SK-N-SH treated with all-trans-retinoic acid at 6 μM for 48 hours (cell line): ENCODE measurements at regions not wholly inside any gene's neighbourhood (a gene's known extent, or its start where the extent isn't known, plus 50 kb on each side); places are given as distances from the start of the nearest gene placed in this dataset.

Source experiments
- ATAC-seq: fragments of 200-7000 bp; cut with Tn5 transposase; 3 replicates; pipeline ENCODE4 v1.9.1; 2020; ENCODE audit warnings: mild to moderate bottlenecking, moderate library complexity
- ARNTL ChIP-seq: fragments of 450-650 bp; formaldehyde crosslinking; IDR thresholded peaks from 2 replicates; pipeline ENCODE4 v1.5.0; 2020; ENCODE audit warnings: low read depth, mild to moderate bottlenecking, moderate library complexity, borderline replicate concordance
- BACH2 ChIP-seq: fragments of 250-450 bp; sonication (Bioruptor Pico); IDR thresholded peaks from 2 replicates; pipeline ENCODE4 v1.9.0; 2021; ENCODE audit warnings: mild to moderate bottlenecking, borderline replicate concordance
- CSDC2 ChIP-seq: fragments of 250-450 bp; sonication (Bioruptor Pico); IDR thresholded peaks from 2 replicates; pipeline ENCODE4 v1.5.0; 2020; ENCODE audit warnings: mild to moderate bottlenecking, moderate library complexity
- GLIS3 ChIP-seq: fragments of 250-450 bp; sonication (Bioruptor Pico); IDR thresholded peaks from 2 replicates; pipeline ENCODE4 v1.5.0; 2020; ENCODE audit warnings: mild to moderate bottlenecking, moderate library complexity
- ISL1 ChIP-seq: fragments of 250-450 bp; sonication (Bioruptor Pico); IDR thresholded peaks from 2 replicates; pipeline ENCODE4 v2.1.2; 2022; ENCODE audit warnings: mild to moderate bottlenecking, moderate library complexity
- OSR1 ChIP-seq: fragments of 250-450 bp; sonication (Bioruptor Pico); IDR thresholded peaks from 2 replicates; pipeline ENCODE4 v1.8.0; 2022; ENCODE audit warnings: moderate library complexity, mild to moderate bottlenecking, inconsistent platforms
- PPARA ChIP-seq: fragments of 250-450 bp; sonication (Bioruptor Pico); IDR thresholded peaks from 2 replicates; pipeline ENCODE4 v1.5.0; 2020; ENCODE audit warnings: mild to moderate bottlenecking, borderline replicate concordance
- TCF4 ChIP-seq: fragments of 250-450 bp; sonication (Bioruptor Pico); IDR thresholded peaks from 2 replicates; pipeline ENCODE4 v1.8.0; 2021; ENCODE audit warnings: mild to moderate bottlenecking, moderate library complexity, borderline replicate concordance
- ZC3H10 ChIP-seq: fragments of 250-450 bp; sonication (Bioruptor Pico); IDR thresholded peaks from 2 replicates; pipeline ENCODE4 v1.5.1; 2021; ENCODE audit warnings: mild to moderate bottlenecking, moderate library complexity
- ZFP3 ChIP-seq: fragments of 250-450 bp; sonication (Bioruptor Pico); IDR thresholded peaks from 2 replicates; pipeline ENCODE4 v1.5.0; 2020; ENCODE audit warnings: mild to moderate bottlenecking, moderate library complexity
- ZFP30 ChIP-seq: fragments of 450-650 bp; formaldehyde crosslinking; IDR thresholded peaks from 2 replicates; pipeline ENCODE4 v1.5.0; 2022; ENCODE audit warnings: mild to moderate bottlenecking, moderate library complexity
- ZNF565 ChIP-seq: fragments of 450-650 bp; formaldehyde crosslinking; conservative IDR thresholded peaks from 2 replicates; pipeline ENCODE4 v1.5.0; 2020; ENCODE audit warnings: low read depth, mild to moderate bottlenecking, moderate library complexity
- ZNF70 ChIP-seq: fragments of 450-650 bp; formaldehyde crosslinking; IDR thresholded peaks from 2 replicates; pipeline ENCODE4 v1.5.0; 2020; ENCODE audit warnings: mild to moderate bottlenecking, moderate library complexity
- ZNF8 ChIP-seq: fragments of 450-650 bp; formaldehyde crosslinking; IDR thresholded peaks from 2 replicates; pipeline ENCODE4 v1.5.0; 2020; ENCODE audit warnings: mild to moderate bottlenecking, moderate library complexity
- TF ChIP-seq, protein P1 (sequence below): fragments of 250-450 bp; sonication (Bioruptor Pico); IDR thresholded peaks from 2 replicates; pipeline ENCODE4 v1.8.0; 2020; ENCODE audit warnings: mild to moderate bottlenecking, moderate library complexity, borderline replicate concordance
- TF ChIP-seq, protein P2 (sequence below): fragments of 250-450 bp; sonication (Bioruptor Pico); IDR thresholded peaks from 2 replicates; pipeline ENCODE4 v1.5.1; 2021; ENCODE audit warnings: mild to moderate bottlenecking, moderate library complexity
- TF ChIP-seq, protein P3 (sequence below): fragments of 250-450 bp; sonication (Bioruptor Pico); IDR thresholded peaks from 2 replicates; pipeline ENCODE4 v1.5.0; 2020; ENCODE audit warnings: mild to moderate bottlenecking, moderate library complexity
- TF ChIP-seq, protein P4 (sequence below): fragments of 250-450 bp; sonication (Bioruptor Pico); IDR thresholded peaks from 2 replicates; pipeline ENCODE4 v1.8.0; 2021; ENCODE audit warnings: low read depth, mild to moderate bottlenecking, moderate library complexity, borderline replicate concordance
- TF ChIP-seq, protein P5 (sequence below): fragments of 250-450 bp; sonication (Bioruptor Pico); IDR thresholded peaks from 2 replicates; pipeline ENCODE4 v1.5.1; 2020; ENCODE audit warnings: low read depth, mild to moderate bottlenecking, moderate library complexity

DNA sequence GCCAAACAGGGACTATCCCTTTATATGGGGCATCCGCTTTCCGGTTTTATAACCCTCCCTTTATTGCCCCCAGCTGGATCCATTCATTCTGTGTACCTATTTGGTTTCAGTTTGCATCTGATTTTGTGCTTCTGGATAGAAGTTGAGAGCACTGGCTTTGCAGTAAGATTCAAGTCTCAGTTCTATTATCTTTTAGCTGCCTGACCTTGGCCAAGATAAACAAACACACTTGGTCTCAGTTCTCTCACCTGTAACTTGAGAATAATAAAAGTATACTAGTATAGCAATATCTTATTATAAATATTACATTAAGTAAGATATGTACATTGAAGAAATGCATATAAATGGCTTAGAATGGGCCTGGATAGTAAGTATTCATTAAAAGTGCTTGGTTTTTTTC, 182.4 kb upstream of the TSHZ2 start:
- no peak for ATAC-seq
- TF ChIP-seq ISL1 (CRISPR knock-in tag) = no peak
- TF ChIP-seq, protein P1, sequence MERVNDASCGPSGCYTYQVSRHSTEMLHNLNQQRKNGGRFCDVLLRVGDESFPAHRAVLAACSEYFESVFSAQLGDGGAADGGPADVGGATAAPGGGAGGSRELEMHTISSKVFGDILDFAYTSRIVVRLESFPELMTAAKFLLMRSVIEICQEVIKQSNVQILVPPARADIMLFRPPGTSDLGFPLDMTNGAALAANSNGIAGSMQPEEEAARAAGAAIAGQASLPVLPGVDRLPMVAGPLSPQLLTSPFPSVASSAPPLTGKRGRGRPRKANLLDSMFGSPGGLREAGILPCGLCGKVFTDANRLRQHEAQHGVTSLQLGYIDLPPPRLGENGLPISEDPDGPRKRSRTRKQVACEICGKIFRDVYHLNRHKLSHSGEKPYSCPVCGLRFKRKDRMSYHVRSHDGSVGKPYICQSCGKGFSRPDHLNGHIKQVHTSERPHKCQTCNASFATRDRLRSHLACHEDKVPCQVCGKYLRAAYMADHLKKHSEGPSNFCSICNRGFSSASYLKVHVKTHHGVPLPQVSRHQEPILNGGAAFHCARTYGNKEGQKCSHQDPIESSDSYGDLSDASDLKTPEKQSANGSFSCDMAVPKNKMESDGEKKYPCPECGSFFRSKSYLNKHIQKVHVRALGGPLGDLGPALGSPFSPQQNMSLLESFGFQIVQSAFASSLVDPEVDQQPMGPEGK = no peak

DNA sequence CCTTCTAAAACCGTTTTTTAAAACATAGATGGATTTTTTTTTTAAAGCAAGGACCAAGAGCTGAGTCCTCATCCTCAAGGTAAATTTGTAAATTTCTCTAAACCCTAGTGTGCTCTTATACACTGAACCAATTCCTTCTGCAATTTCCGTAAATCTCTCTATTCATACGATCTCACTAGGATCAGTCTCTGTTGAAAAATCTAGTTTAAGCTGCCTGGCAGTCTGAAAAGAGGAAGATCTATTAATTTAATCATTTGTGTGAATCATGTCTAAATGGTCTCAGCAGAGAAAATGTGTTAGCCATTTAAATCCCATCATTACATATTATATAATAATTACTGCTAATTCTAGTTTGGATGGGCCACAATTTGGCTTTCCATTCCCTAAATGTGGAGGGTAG, 184.2 kb upstream of the TSHZ2 start:
- TF ChIP-seq OSR1 (CRISPR knock-in tag) = no peak
- TF ChIP-seq, protein P2, sequence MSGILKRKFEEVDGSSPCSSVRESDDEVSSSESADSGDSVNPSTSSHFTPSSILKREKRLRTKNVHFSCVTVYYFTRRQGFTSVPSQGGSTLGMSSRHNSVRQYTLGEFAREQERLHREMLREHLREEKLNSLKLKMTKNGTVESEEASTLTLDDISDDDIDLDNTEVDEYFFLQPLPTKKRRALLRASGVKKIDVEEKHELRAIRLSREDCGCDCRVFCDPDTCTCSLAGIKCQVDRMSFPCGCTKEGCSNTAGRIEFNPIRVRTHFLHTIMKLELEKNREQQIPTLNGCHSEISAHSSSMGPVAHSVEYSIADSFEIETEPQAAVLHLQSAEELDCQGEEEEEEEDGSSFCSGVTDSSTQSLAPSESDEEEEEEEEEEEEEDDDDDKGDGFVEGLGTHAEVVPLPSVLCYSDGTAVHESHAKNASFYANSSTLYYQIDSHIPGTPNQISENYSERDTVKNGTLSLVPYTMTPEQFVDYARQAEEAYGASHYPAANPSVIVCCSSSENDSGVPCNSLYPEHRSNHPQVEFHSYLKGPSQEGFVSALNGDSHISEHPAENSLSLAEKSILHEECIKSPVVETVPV (CRISPR knock-in tag) = no peak
- no peak for ATAC-seq

DNA sequence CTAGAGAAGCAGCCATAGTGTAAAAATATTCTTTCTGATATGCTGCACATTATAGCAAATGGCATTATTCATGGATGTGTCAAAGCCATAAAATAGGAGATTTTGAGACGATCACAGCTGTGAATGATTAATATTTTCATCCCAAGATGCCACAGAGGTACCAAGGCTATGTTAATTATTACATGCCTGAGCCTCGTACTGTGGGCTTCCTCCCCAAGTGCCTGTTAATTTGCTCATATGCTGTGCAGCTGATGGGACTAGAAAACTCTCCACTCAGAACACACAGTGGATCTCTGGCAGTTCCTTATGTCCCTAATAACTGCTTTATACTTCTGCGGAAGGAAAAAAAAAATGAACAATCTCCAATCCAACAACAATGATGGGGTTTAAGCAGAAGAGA, 184.9 kb upstream of the TSHZ2 start:
- TF ChIP-seq ARNTL (CRISPR knock-in tag) = no peak
- TF ChIP-seq, protein P3, sequence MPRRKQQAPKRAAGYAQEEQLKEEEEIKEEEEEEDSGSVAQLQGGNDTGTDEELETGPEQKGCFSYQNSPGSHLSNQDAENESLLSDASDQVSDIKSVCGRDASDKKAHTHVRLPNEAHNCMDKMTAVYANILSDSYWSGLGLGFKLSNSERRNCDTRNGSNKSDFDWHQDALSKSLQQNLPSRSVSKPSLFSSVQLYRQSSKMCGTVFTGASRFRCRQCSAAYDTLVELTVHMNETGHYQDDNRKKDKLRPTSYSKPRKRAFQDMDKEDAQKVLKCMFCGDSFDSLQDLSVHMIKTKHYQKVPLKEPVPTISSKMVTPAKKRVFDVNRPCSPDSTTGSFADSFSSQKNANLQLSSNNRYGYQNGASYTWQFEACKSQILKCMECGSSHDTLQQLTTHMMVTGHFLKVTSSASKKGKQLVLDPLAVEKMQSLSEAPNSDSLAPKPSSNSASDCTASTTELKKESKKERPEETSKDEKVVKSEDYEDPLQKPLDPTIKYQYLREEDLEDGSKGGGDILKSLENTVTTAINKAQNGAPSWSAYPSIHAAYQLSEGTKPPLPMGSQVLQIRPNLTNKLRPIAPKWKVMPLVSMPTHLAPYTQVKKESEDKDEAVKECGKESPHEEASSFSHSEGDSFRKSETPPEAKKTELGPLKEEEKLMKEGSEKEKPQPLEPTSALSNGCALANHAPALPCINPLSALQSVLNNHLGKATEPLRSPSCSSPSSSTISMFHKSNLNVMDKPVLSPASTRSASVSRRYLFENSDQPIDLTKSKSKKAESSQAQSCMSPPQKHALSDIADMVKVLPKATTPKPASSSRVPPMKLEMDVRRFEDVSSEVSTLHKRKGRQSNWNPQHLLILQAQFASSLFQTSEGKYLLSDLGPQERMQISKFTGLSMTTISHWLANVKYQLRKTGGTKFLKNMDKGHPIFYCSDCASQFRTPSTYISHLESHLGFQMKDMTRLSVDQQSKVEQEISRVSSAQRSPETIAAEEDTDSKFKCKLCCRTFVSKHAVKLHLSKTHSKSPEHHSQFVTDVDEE (CRISPR knock-in tag) = no peak
- TF ChIP-seq, protein P4, sequence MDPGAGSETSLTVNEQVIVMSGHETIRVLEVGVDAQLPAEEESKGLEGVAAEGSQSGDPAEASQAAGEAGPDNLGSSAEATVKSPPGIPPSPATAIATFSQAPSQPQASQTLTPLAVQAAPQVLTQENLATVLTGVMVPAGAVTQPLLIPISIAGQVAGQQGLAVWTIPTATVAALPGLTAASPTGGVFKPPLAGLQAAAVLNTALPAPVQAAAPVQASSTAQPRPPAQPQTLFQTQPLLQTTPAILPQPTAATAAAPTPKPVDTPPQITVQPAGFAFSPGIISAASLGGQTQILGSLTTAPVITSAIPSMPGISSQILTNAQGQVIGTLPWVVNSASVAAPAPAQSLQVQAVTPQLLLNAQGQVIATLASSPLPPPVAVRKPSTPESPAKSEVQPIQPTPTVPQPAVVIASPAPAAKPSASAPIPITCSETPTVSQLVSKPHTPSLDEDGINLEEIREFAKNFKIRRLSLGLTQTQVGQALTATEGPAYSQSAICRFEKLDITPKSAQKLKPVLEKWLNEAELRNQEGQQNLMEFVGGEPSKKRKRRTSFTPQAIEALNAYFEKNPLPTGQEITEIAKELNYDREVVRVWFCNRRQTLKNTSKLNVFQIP = no peak
- no peak for TF ChIP-seq TCF4
- TF ChIP-seq CSDC2 (CRISPR knock-in tag) = no peak
- no peak for TF ChIP-seq ZNF70 (CRISPR knock-in tag)
- no peak for TF ChIP-seq GLIS3 (CRISPR knock-in tag)
- TF ChIP-seq, protein P1 = no peak
- no peak for TF ChIP-seq ZFP3 (CRISPR knock-in tag)
- TF ChIP-seq BACH2 = no peak
- ATAC-seq = no peak

DNA sequence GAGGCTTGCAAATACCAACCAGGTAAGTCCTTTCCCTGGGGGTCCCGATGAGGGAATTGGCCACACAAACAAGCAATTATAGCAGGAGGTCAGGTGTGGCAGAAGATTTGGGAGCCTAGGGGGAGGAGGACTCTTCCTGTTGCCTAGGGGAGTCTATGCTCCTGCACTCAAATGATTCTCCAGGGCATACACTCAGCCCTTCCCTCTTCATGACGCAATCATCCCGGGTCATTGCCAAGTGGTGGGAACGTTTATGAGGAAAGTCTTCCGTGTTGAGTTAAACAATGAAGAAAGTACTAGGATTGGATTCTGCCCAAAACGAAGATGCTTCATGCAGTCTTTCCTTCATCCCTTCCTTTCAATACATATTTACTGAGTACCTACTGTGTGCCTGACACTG, 186.5 kb upstream of the TSHZ2 start:
- no peak for ATAC-seq
- TF ChIP-seq CSDC2 (CRISPR knock-in tag) (no peak), ZNF8 (no peak), PPARA (CRISPR knock-in tag) (no peak), GLIS3 (CRISPR knock-in tag) (no peak), TCF4 (no peak), ZC3H10 (CRISPR knock-in tag) (no peak), ISL1 (CRISPR knock-in tag) (no peak), ZFP30 (CRISPR knock-in tag) (no peak), ZNF565 (CRISPR knock-in tag) (no peak)
- TF ChIP-seq, protein P3 (CRISPR knock-in tag) = no peak
- TF ChIP-seq, protein P4 = no peak
- TF ChIP-seq, protein P2 (CRISPR knock-in tag) = no peak
- TF ChIP-seq, protein P5, sequence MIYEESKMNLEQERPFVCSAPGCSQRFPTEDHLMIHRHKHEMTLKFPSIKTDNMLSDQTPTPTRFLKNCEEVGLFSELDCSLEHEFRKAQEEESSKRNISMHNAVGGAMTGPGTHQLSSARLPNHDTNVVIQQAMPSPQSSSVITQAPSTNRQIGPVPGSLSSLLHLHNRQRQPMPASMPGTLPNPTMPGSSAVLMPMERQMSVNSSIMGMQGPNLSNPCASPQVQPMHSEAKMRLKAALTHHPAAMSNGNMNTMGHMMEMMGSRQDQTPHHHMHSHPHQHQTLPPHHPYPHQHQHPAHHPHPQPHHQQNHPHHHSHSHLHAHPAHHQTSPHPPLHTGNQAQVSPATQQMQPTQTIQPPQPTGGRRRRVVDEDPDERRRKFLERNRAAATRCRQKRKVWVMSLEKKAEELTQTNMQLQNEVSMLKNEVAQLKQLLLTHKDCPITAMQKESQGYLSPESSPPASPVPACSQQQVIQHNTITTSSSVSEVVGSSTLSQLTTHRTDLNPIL (CRISPR knock-in tag) = no peak
